AG10803 (cell line): ENCODE measurements at regions not wholly inside any gene's neighbourhood (a gene's known extent, or its start where the extent isn't known, plus 50 kb on each side); places are given as distances from the start of the nearest gene placed in this dataset.

Source experiments
- DNase-seq: peaks from one replicate; pipeline ENCODE4 v3.0.0; 2010; ENCODE audit warnings: low read depth
- H3K4me3 ChIP-seq: 2 replicates; pipeline ENCODE4 v1.5.1; 2011; ENCODE audit warnings: mild to moderate bottlenecking, low read length, control low read depth
- CTCF ChIP-seq: conservative IDR thresholded peaks from 2 replicates; pipeline ENCODE4 v1.5.1; 2011; ENCODE audit warnings: mild to moderate bottlenecking, low read length, control low read depth, inconsistent platforms

- no peak for DNase-seq
- no peak overlapping the region for H3K4me3 ChIP-seq
- no peak for TF ChIP-seq CTCF
These were observed 121.2 kb upstream of the GALNT2 start for GRCh38 chr1:229945795-229946194.

- TF ChIP-seq CTCF, result no peak
- DNase-seq, result no peak
- no peak overlapping the region for H3K4me3 ChIP-seq
These were observed 119.1 kb upstream of the GALNT2 start for GRCh38 chr1:229947968-229948367.

GRCh38 chr1:229948438-229948837 lies 118.6 kb upstream of the GALNT2 start:
- no peak for DNase-seq

GRCh38 chr1:229949500-229949899 lies 117.5 kb upstream of the GALNT2 start:
- no peak overlapping the region for H3K4me3 ChIP-seq

More at GRCh38 chr1:229948438-229948837, 118.6 kb upstream of the GALNT2 start:
- TF ChIP-seq CTCF, result no peak
- no peak overlapping the region for H3K4me3 ChIP-seq

GRCh38 chr1:229950020-229950419 lies 117.0 kb upstream of the GALNT2 start:
- DNase-seq, result no peak
- TF ChIP-seq CTCF, result no peak
- H3K4me3 ChIP-seq, result no peak overlapping the region

More at GRCh38 chr1:229949500-229949899, 117.5 kb upstream of the GALNT2 start:
- DNase-seq, result no peak
- no peak for TF ChIP-seq CTCF

GRCh38 chr1:229950908-229951307 lies 116.1 kb upstream of the GALNT2 start:
- no peak for DNase-seq
- TF ChIP-seq CTCF, result no peak
- H3K4me3 ChIP-seq, result no peak overlapping the region

GRCh38 chr1:229951856-229952534 lies 115.0 kb upstream of the GALNT2 start:
- no peak for DNase-seq
- H3K4me3 ChIP-seq, result no peak overlapping the region
- no peak for TF ChIP-seq CTCF
